ENCODE measurements at regions not wholly inside any gene's neighbourhood (a gene's known extent, or its start where the extent isn't known, plus 50 kb on each side); places are given as distances from the start of the nearest gene placed in this dataset.

- H3K27ac Mint-ChIP-seq, result no peak overlapping the region
- 89 to 93% methylated on average over 2 to 3 of the region's 3 CpGs for WGBS, 2 experiments (ENCODE audit: insufficient coverage in 1 of 2, insufficient read length in 1 of 2)
- H3K4me3 Mint-ChIP-seq, result no peak overlapping the region
- no peak overlapping the region for H3K9ac ChIP-seq (ENCODE audit: extremely low read depth, low read length, poor library complexity, severe bottlenecking)
- no peaks in the 10 kb centered on the region for H3K9me3 ChIP-seq (ENCODE audit: control insufficient read depth, low read length)
- H3K36me3 Mint-ChIP-seq (ENCODE audit: low read depth), result no peaks in the 10 kb centered on the region
- DNase-seq, result no peak
- H3K27me3 ChIP-seq (ENCODE audit: control insufficient read depth, insufficient read depth, low read length, poor library complexity, severe bottlenecking), result no peaks in the 10 kb centered on the region
- H3K27me3 Mint-ChIP-seq (ENCODE audit: insufficient read depth), result no peaks in the 10 kb centered on the region
- peaks cover 28% of the 10 kb centered on the region for H3K4me1 Mint-ChIP-seq
- H3K36me3 ChIP-seq (ENCODE audit: control insufficient read depth, insufficient read depth, low read length), result no peaks in the 10 kb centered on the region
- no peaks in the 10 kb centered on the region for H3K9me3 Mint-ChIP-seq
- no peak overlapping the region for H3K4me3 ChIP-seq (ENCODE audit: low read length)
- no peak overlapping the region for H3K27ac ChIP-seq (ENCODE audit: low read depth, low read length)
- TF ChIP-seq CTCF (conservative IDR thresholded peaks at IDR 0.05), result no peak
- peaks cover 9% of the 10 kb centered on the region for H3K4me1 ChIP-seq (ENCODE audit: control insufficient read depth, insufficient read depth, low read length)
These were observed 164.5 kb upstream of the NFIB start for GRCh38 chr9:14478175-14479162.

GRCh38 chr9:14471041-14471440, 157.1 kb upstream of the NFIB start:
- no peak for DNase-seq
- H3K36me3 Mint-ChIP-seq (ENCODE audit: low read depth), result no peaks in the 10 kb centered on the region
- H3K27ac ChIP-seq (ENCODE audit: low read depth, low read length), result no peak overlapping the region
- no peak overlapping the region for H3K4me3 Mint-ChIP-seq
- no peak overlapping the region for H3K4me3 ChIP-seq (ENCODE audit: low read length)
- H3K36me3 ChIP-seq (ENCODE audit: control insufficient read depth, insufficient read depth, low read length), result no peaks in the 10 kb centered on the region
- H3K9me3 ChIP-seq (ENCODE audit: control insufficient read depth, low read length), result no peaks in the 10 kb centered on the region
- no peak for TF ChIP-seq CTCF (conservative IDR thresholded peaks at IDR 0.05)
- no peaks in the 10 kb centered on the region for H3K27me3 Mint-ChIP-seq (ENCODE audit: insufficient read depth)
- H3K4me1 Mint-ChIP-seq, result peaks cover 12% of the 10 kb centered on the region
- H3K27me3 ChIP-seq (ENCODE audit: control insufficient read depth, insufficient read depth, low read length, poor library complexity, severe bottlenecking), result no peaks in the 10 kb centered on the region
- no peaks in the 10 kb centered on the region for H3K9me3 Mint-ChIP-seq
- H3K27ac Mint-ChIP-seq, result no peak overlapping the region
- no peak overlapping the region for H3K9ac ChIP-seq (ENCODE audit: extremely low read depth, low read length, poor library complexity, severe bottlenecking)
- 93% methylated on average over 2 to 4 of the region's 4 CpGs for WGBS, 2 experiments (ENCODE audit: insufficient coverage in 1 of 2, insufficient read length in 1 of 2)
- peaks cover 8% of the 10 kb centered on the region for H3K4me1 ChIP-seq (ENCODE audit: control insufficient read depth, insufficient read depth, low read length)

GRCh38 chr9:14467675-14468374, 153.9 kb upstream of the NFIB start:
- Mint-ChIP-seq H3K36me3 (ENCODE audit: low read depth) (no peaks in the 10 kb centered on the region), H3K27me3 (ENCODE audit: insufficient read depth) (no peaks in the 10 kb centered on the region), H3K4me1 (peaks cover 17% of the 10 kb centered on the region), H3K4me3 (no peak overlapping the region), H3K9me3 (no peaks in the 10 kb centered on the region), H3K27ac (no peak overlapping the region)
- Histone ChIP-seq H3K4me1 (ENCODE audit: control insufficient read depth, insufficient read depth, low read length) (peaks cover 10% of the 10 kb centered on the region), H3K27me3 (ENCODE audit: control insufficient read depth, insufficient read depth, low read length, poor library complexity, severe bottlenecking) (no peaks in the 10 kb centered on the region), H3K27ac (ENCODE audit: low read depth, low read length) (no peak overlapping the region), H3K9me3 (ENCODE audit: control insufficient read depth, low read length) (no peaks in the 10 kb centered on the region), H3K4me3 (ENCODE audit: low read length) (no peak overlapping the region), H3K36me3 (ENCODE audit: control insufficient read depth, insufficient read depth, low read length) (no peaks in the 10 kb centered on the region), H3K9ac (ENCODE audit: extremely low read depth, low read length, poor library complexity, severe bottlenecking) (no peak overlapping the region)
- WGBS, 2 experiments (ENCODE audit: insufficient coverage in 1 of 2, insufficient read length in 1 of 2), result 94% methylated on average over 2 to 3 of the region's 3 CpGs
- no peak for TF ChIP-seq CTCF (conservative IDR thresholded peaks at IDR 0.05)
- no peak for DNase-seq

Data from endodermal cell (in vitro differentiated cells).